ENCODE measurements at regions not wholly inside any gene's neighbourhood (a gene's known extent, or its start where the extent isn't known, plus 50 kb on each side); places are given as distances from the start of the nearest gene placed in this dataset.

- DNase-seq (ENCODE audit: low read depth) = no peak
- H3K4me3 ChIP-seq (replicated peaks; ENCODE audit: low read depth, low read length) = no peak overlapping the region
- no peak for TF ChIP-seq CTCF (IDR thresholded peaks at IDR 0.05; ENCODE audit: low read length, missing control alignments)
Observed at GRCh38 chr4:56286763-56287162, 100.5 kb downstream of the AASDH start.

- DNase-seq (ENCODE audit: low read depth) = no peak
- H3K4me3 ChIP-seq (replicated peaks; ENCODE audit: low read depth, low read length) = no peak overlapping the region
- no peak for TF ChIP-seq CTCF (IDR thresholded peaks at IDR 0.05; ENCODE audit: low read length, missing control alignments)
Observed at GRCh38 chr4:56283375-56283774, 103.9 kb downstream of the AASDH start.

- no peak for DNase-seq (ENCODE audit: low read depth)
- H3K4me3 ChIP-seq (replicated peaks; ENCODE audit: low read depth, low read length) = no peak overlapping the region
Observed at GRCh38 chr4:56282004-56282403, 105.3 kb downstream of the AASDH start.

GRCh38 chr4:56276547-56276946, 110.7 kb downstream of the AASDH start:
- no peak for TF ChIP-seq CTCF (IDR thresholded peaks at IDR 0.05; ENCODE audit: low read length, missing control alignments)
- H3K4me3 ChIP-seq (replicated peaks; ENCODE audit: low read depth, low read length) = no peak overlapping the region
- DNase-seq (ENCODE audit: low read depth) = no peak

More at GRCh38 chr4:56282004-56282403, 105.3 kb downstream of the AASDH start:
- no peak for TF ChIP-seq CTCF (IDR thresholded peaks at IDR 0.05; ENCODE audit: low read length, missing control alignments)

GRCh38 chr4:56273391-56273790, 113.9 kb downstream of the AASDH start:
- no peak for DNase-seq (ENCODE audit: low read depth)
- no peak for TF ChIP-seq CTCF (IDR thresholded peaks at IDR 0.05; ENCODE audit: low read length, missing control alignments)
- H3K4me3 ChIP-seq (replicated peaks; ENCODE audit: low read depth, low read length) = no peak overlapping the region

- H3K4me3 ChIP-seq (replicated peaks; ENCODE audit: low read depth, low read length) = no peak overlapping the region
- no peak for TF ChIP-seq CTCF (IDR thresholded peaks at IDR 0.05; ENCODE audit: low read length, missing control alignments)
- no peak for DNase-seq (ENCODE audit: low read depth)
Observed at GRCh38 chr4:56272927-56273326, 114.4 kb downstream of the AASDH start.

GRCh38 chr4:56272003-56272402, 115.3 kb downstream of the AASDH start:
- DNase-seq (ENCODE audit: low read depth) = no peak
- TF ChIP-seq CTCF (IDR thresholded peaks at IDR 0.05; ENCODE audit: low read length, missing control alignments) = no peak
- no peak overlapping the region for H3K4me3 ChIP-seq (replicated peaks; ENCODE audit: low read depth, low read length)

All from fibroblast of pulmonary artery (primary cell).